ENCODE measurements at regions not wholly inside any gene's neighbourhood (a gene's known extent, or its start where the extent isn't known, plus 50 kb on each side); places are given as distances from the start of the nearest gene placed in this dataset.

- no peak for TF ChIP-seq EZH2 (IDR thresholded peaks at IDR 0.05; ENCODE audit: insufficient read depth, poor library complexity, severe bottlenecking)
- no peak for TF ChIP-seq EZH2phosphoT487 (IDR thresholded peaks at IDR 0.05; ENCODE audit: insufficient read depth, low read depth)
Measured at GRCh38 chr2:219951099-219951498, 323.7 kb downstream of the SLC4A3 start.
